GM23338 (cell line): ENCODE measurements at regions not wholly inside any gene's neighbourhood (a gene's known extent, or its start where the extent isn't known, plus 50 kb on each side); places are given as distances from the start of the nearest gene placed in this dataset.

Experiments
- ATAC-seq: fragments of 200-7000 bp; cut with Tn5 transposase; 3 replicates; pipeline ENCODE4 v1.9.1; 2020
- DNase-seq: peaks from one replicate; pipeline ENCODE4 v3.0.0-alpha.2; 2015; ENCODE audit warnings: low spot score
- H2AFZ ChIP-seq: fragments of 200-600 bp; sonication (generic); 2 replicates; pipeline ENCODE4 v1.8.0; 2016; ENCODE audit warnings: antibody characterized with exemption, mild to moderate bottlenecking, moderate library complexity
- H3F3A ChIP-seq: fragments of 200-600 bp; sonication (generic); replicated peaks from 2 replicates; pipeline ENCODE4 v1.8.0; 2017; ENCODE audit warnings: antibody characterized with exemption, mixed run types, low read depth
- H3K27ac ChIP-seq: fragments of 200-600 bp; sonication (generic); 2 replicates; pipeline ENCODE4 v1.6.1; 2016; ENCODE audit warnings: low read depth
- H3K27me3 ChIP-seq: fragments of 200-600 bp; sonication (generic); 2 replicates; pipeline ENCODE4 v1.8.0; 2016; ENCODE audit warnings: mild to moderate bottlenecking, mixed run types, moderate library complexity; ENCODE audit not compliant: insufficient read depth
- H3K36me3 ChIP-seq: fragments of 200-600 bp; sonication (generic); 2 replicates; pipeline ENCODE4 v1.8.0; 2016; ENCODE audit warnings: mild to moderate bottlenecking; ENCODE audit not compliant: insufficient read depth
- H3K4me1 ChIP-seq: fragments of 200-600 bp; sonication (generic); 2 replicates; pipeline ENCODE4 v1.8.0; 2016; ENCODE audit warnings: mild to moderate bottlenecking, moderate library complexity; ENCODE audit not compliant: insufficient read depth
- H3K4me2 ChIP-seq: fragments of 200-600 bp; sonication (generic); 2 replicates; pipeline ENCODE4 v1.7.1; 2017; ENCODE audit warnings: mixed run types
- H3K4me3 ChIP-seq: fragments of 200-600 bp; sonication (generic); 2 replicates; pipeline ENCODE4 v1.6.1; 2016; ENCODE audit warnings: mixed run types
- H3K79me2 ChIP-seq: fragments of 200-600 bp; sonication (generic); replicated peaks from 2 replicates; pipeline ENCODE4 v1.8.0; 2017; ENCODE audit warnings: mild to moderate bottlenecking; ENCODE audit not compliant: insufficient read depth
- H3K9me2 ChIP-seq: fragments of 200-600 bp; sonication (generic); 2 replicates; pipeline ENCODE4 v1.8.0; 2017; ENCODE audit not compliant: insufficient read depth
- H4K20me1 ChIP-seq: fragments of 200-600 bp; sonication (generic); replicated peaks from 2 replicates; pipeline ENCODE4 v1.8.0; 2017; ENCODE audit warnings: mild to moderate bottlenecking; ENCODE audit not compliant: insufficient read depth
- H3K27ac Mint-ChIP-seq: 2 replicates; pipeline ENCODE4 v1.8.0; 2020; ENCODE audit warnings: inconsistent platforms, mild to moderate bottlenecking, moderate library complexity, mixed read lengths
- H3K27me3 Mint-ChIP-seq: 3 replicates; pipeline ENCODE4 v1.8.0; 2022; ENCODE audit warnings: low read depth, mild to moderate bottlenecking, moderate library complexity, mixed read lengths, inconsistent platforms; ENCODE audit not compliant: insufficient read depth, poor library complexity
- H3K36me3 Mint-ChIP-seq: 3 replicates; pipeline ENCODE4 v1.8.0; 2021; ENCODE audit warnings: low read depth, mild to moderate bottlenecking, inconsistent platforms, moderate library complexity, mixed read lengths
- H3K4me1 Mint-ChIP-seq: 3 replicates; pipeline ENCODE4 v1.8.0; 2020; ENCODE audit warnings: mild to moderate bottlenecking, inconsistent platforms, mixed read lengths
- H3K4me3 Mint-ChIP-seq: 3 replicates; pipeline ENCODE4 v1.8.0; 2021; ENCODE audit warnings: moderate library complexity, mild to moderate bottlenecking, inconsistent platforms, mixed read lengths
- H3K9me3 Mint-ChIP-seq: 3 replicates; pipeline ENCODE4 v1.8.0; 2020; ENCODE audit warnings: moderate library complexity, mild to moderate bottlenecking, inconsistent platforms, mixed read lengths
- CREB1 ChIP-seq: fragments of 250-450 bp; sonication (Bioruptor Pico); IDR thresholded peaks from 2 replicates; pipeline ENCODE4 v1.5.0; 2020; ENCODE audit warnings: low read depth, mild to moderate bottlenecking, moderate library complexity
- CTCF ChIP-seq, 2 experiments: fragments of 200-600 bp in 1 of 2; sonication (generic) in 1 of 2; conservative IDR thresholded peaks; 2 replicates each; pipeline versions ENCODE4 v1.5.1 to v1.6.1; 2016 to 2017; ENCODE audit warnings: antibody characterized with exemption in 2 of 2, low read depth in 2 of 2, mild to moderate bottlenecking in 2 of 2, moderate library complexity in 1 of 2
- ETS1 ChIP-seq: IDR thresholded peaks from 2 replicates; pipeline ENCODE4 v1.6.1; 2016; ENCODE audit warnings: antibody characterized with exemption
- EZH2phosphoT487 ChIP-seq: fragments of 200-600 bp; sonication (generic); IDR thresholded peaks from one replicate; pipeline ENCODE4 v1.8.1; 2018; ENCODE audit warnings: antibody characterized with exemption; ENCODE audit not compliant: unreplicated experiment
- JUNB ChIP-seq: IDR thresholded peaks from one replicate; pipeline ENCODE4 v1.6.1; 2016; ENCODE audit warnings: antibody characterized with exemption; ENCODE audit not compliant: unreplicated experiment
- NANOG ChIP-seq: IDR thresholded peaks from 2 replicates; pipeline ENCODE4 v1.6.1; 2016; ENCODE audit warnings: antibody characterized with exemption, borderline replicate concordance
- POLR2AphosphoS5 ChIP-seq: IDR thresholded peaks from 2 replicates; pipeline ENCODE4 v1.6.1; 2016; ENCODE audit warnings: antibody characterized with exemption, low read depth
- STAT1 ChIP-seq: IDR thresholded peaks from one replicate; pipeline ENCODE4 v1.6.1; 2016; ENCODE audit warnings: antibody characterized with exemption; ENCODE audit not compliant: unreplicated experiment
- ZNF114 ChIP-seq: fragments of 250-450 bp; sonication (Bioruptor Pico); IDR thresholded peaks from 2 replicates; pipeline ENCODE4 v1.5.0; 2020; ENCODE audit warnings: mild to moderate bottlenecking, moderate library complexity
- ZNF331 ChIP-seq: fragments of 250-450 bp; sonication (Bioruptor Pico); IDR thresholded peaks from 2 replicates; pipeline ENCODE4 v1.5.0; 2020; ENCODE audit warnings: low read depth, mild to moderate bottlenecking, moderate library complexity
- ZNF462 ChIP-seq: fragments of 250-450 bp; sonication (Bioruptor Pico); IDR thresholded peaks from 2 replicates; pipeline ENCODE4 v1.5.0; 2020; ENCODE audit warnings: mild to moderate bottlenecking, moderate library complexity
- TF ChIP-seq, protein P1 (sequence below): IDR thresholded peaks from one replicate; pipeline ENCODE4 v1.6.1; 2018; ENCODE audit warnings: antibody characterized with exemption; ENCODE audit not compliant: unreplicated experiment

DNA sequence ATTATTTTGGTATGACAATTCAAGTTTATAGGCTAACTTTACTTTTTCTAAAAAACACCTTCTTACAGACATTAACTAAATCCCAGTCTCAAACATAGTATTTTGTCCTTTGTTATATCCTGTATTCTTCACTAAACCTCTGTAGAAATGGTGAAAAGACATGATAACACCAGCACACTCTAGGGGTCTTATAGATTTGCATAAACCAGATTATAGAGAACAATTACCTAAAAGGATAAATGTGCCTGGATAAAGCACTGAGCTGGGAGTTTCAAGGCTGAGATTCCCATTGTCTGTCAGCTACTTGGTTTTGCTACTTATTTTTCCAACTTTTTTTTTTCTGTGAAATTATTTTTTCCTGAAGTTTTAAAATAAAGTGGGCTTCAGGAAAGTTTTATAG is 1288.6 kb upstream of the TMPRSS15 start:
- H3K79me2 ChIP-seq = no peaks in the 10 kb centered on the region
- H2AFZ ChIP-seq = no peak overlapping the region
- no peaks in the 10 kb centered on the region for H3K27me3 ChIP-seq
- H3K4me3 ChIP-seq = no peak overlapping the region
- Mint-ChIP-seq H3K36me3 (no peaks in the 10 kb centered on the region), H3K4me1 (no peaks in the 10 kb centered on the region), H3K4me3 (no peak overlapping the region), H3K27me3 (no peaks in the 10 kb centered on the region), H3K27ac (no peak overlapping the region), H3K9me3 (no peaks in the 10 kb centered on the region)
- peaks cover 8% of the 10 kb centered on the region; the same call in 1 of the 2 replicates for H3K9me2 ChIP-seq
- H3K36me3 ChIP-seq = no peaks in the 10 kb centered on the region
- ATAC-seq (no peak), DNase-seq (no peak)
- H3K4me1 ChIP-seq = no peaks in the 10 kb centered on the region
- no peak overlapping the region for H3K4me2 ChIP-seq
- H3F3A ChIP-seq = no peaks in the 10 kb centered on the region
- no peak for TF ChIP-seq ETS1
- TF ChIP-seq STAT1 = no peak
- TF ChIP-seq POLR2AphosphoS5 = no peak
- TF ChIP-seq ZNF462 (CRISPR knock-in tag) = no peak
- TF ChIP-seq CREB1 (CRISPR knock-in tag) = no peak
- no peak for TF ChIP-seq ZNF331 (CRISPR knock-in tag)
- TF ChIP-seq JUNB = no peak
- no peak for TF ChIP-seq CTCF (conservative IDR thresholded peaks at IDR 0.05; ENCODE audit: low read depth in 2 of 2)
- TF ChIP-seq EZH2phosphoT487 = no peak
- no peak for TF ChIP-seq NANOG
- TF ChIP-seq, protein P1, sequence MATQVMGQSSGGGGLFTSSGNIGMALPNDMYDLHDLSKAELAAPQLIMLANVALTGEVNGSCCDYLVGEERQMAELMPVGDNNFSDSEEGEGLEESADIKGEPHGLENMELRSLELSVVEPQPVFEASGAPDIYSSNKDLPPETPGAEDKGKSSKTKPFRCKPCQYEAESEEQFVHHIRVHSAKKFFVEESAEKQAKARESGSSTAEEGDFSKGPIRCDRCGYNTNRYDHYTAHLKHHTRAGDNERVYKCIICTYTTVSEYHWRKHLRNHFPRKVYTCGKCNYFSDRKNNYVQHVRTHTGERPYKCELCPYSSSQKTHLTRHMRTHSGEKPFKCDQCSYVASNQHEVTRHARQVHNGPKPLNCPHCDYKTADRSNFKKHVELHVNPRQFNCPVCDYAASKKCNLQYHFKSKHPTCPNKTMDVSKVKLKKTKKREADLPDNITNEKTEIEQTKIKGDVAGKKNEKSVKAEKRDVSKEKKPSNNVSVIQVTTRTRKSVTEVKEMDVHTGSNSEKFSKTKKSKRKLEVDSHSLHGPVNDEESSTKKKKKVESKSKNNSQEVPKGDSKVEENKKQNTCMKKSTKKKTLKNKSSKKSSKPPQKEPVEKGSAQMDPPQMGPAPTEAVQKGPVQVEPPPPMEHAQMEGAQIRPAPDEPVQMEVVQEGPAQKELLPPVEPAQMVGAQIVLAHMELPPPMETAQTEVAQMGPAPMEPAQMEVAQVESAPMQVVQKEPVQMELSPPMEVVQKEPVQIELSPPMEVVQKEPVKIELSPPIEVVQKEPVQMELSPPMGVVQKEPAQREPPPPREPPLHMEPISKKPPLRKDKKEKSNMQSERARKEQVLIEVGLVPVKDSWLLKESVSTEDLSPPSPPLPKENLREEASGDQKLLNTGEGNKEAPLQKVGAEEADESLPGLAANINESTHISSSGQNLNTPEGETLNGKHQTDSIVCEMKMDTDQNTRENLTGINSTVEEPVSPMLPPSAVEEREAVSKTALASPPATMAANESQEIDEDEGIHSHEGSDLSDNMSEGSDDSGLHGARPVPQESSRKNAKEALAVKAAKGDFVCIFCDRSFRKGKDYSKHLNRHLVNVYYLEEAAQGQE = no peak
- TF ChIP-seq ZNF114 = no peak
- H3K27ac ChIP-seq = no peak overlapping the region
- H4K20me1 ChIP-seq = no peaks in the 10 kb centered on the region
